A549 (cell line): ENCODE measurements at regions not wholly inside any gene's neighbourhood (a gene's known extent, or its start where the extent isn't known, plus 50 kb on each side); places are given as distances from the start of the nearest gene placed in this dataset.

Experiments
- ATAC-seq, 2 experiments: fragments of 200-7000 bp in 1 of 2; fragments of >200 bp in 1 of 2; cut with Nextera tagmentation in 1 of 2; cut with Tn5 transposase in 1 of 2; 3 replicates each; pipeline versions ENCODE4 v1.8.0 to v1.9.1; 2018 to 2020; ENCODE audit warnings: mild to moderate bottlenecking in 1 of 2, moderate library complexity in 1 of 2
- CTCF ChIA-PET: fragments of 300-600 bp; sonication (Branson Sonifier 250); formaldehyde crosslinking; extraction: SDS; loops from one replicate; lab custom pipeline; 2021; ENCODE audit warnings: antibody characterized with exemption, inconsistent platforms; lab: Yijun Ruan, JAX
- POLR2A ChIA-PET: fragments of 350-600 bp; formaldehyde crosslinking; extraction: SDS; loops from one replicate; lab custom pipeline; 2021; ENCODE audit warnings: antibody characterized with exemption, inconsistent platforms; lab: Yijun Ruan, JAX
- DNase-seq, 2 experiments: peaks; one replicate each; pipeline versions ENCODE4 v3.0.0 to v3.0.0-alpha.2; 2011 to 2016; ENCODE audit warnings: low read depth in 1 of 2, low spot score in 1 of 2
- FAIRE-seq: peaks from 2 replicates; lab custom pipeline; 2011; peaks lifted over from hg19 to GRCh38; lab: Jason Lieb, UNC
- H3K27ac ChIP-seq, 2 experiments: fragments of >200 bp; sonication (Bioruptor Twin); formaldehyde crosslinking; 3 replicates each; pipeline ENCODE4 v1.5.1; 2016 to 2017
- H3K4me1 ChIP-seq: fragments of >200 bp; sonication (Bioruptor Twin); formaldehyde crosslinking; 3 replicates; pipeline ENCODE4 v1.6.1; 2016
- H3K4me2 ChIP-seq: fragments of >200 bp; sonication (Bioruptor Twin); formaldehyde crosslinking; 3 replicates; pipeline ENCODE4 v1.6.1; 2016
- H3K4me3 ChIP-seq: fragments of >200 bp; sonication (Bioruptor Twin); formaldehyde crosslinking; 3 replicates; pipeline ENCODE4 v1.5.1; 2016
- H3K9me3 ChIP-seq: fragments of >200 bp; sonication (Bioruptor Twin); formaldehyde crosslinking; 3 replicates; pipeline ENCODE4 v1.6.1; 2016
- BHLHE40 ChIP-seq: IDR thresholded peaks from 2 replicates; pipeline ENCODE4 v1.6.1; 2012; ENCODE audit warnings: low read depth, low read length, inconsistent platforms
- CEBPB ChIP-seq, 2 experiments: fragments of >200 bp in 1 of 2; sonication (Bioruptor Twin) in 1 of 2; formaldehyde crosslinking in 1 of 2; IDR thresholded peaks; 2 replicates each; pipeline ENCODE4 v1.6.1; 2012 to 2016
- CHD4 ChIP-seq: fragments of 200-600 bp; sonication (generic); IDR thresholded peaks from 2 replicates; pipeline ENCODE4 v1.6.1; 2016; ENCODE audit warnings: antibody characterized with exemption, mild to moderate bottlenecking, borderline replicate concordance
- EHF ChIP-seq: fragments of 250-450 bp; sonication (Bioruptor Pico); IDR thresholded peaks from 2 replicates; pipeline ENCODE4 v1.5.0; 2020; ENCODE audit warnings: mild to moderate bottlenecking
- EHMT2 ChIP-seq: fragments of 200-600 bp; sonication (generic); IDR thresholded peaks from 2 replicates; pipeline ENCODE4 v1.6.1; 2016; ENCODE audit warnings: antibody characterized with exemption, low read depth, mild to moderate bottlenecking, moderate library complexity
- FOSB ChIP-seq: fragments of 250-450 bp; sonication (Bioruptor Pico); IDR thresholded peaks from 2 replicates; pipeline ENCODE4 v1.5.0; 2020; ENCODE audit warnings: mild to moderate bottlenecking, moderate library complexity
- FOXS1 ChIP-seq: fragments of 250-450 bp; sonication (Bioruptor Pico); IDR thresholded peaks from 2 replicates; pipeline ENCODE4 v1.5.0; 2020; ENCODE audit warnings: mild to moderate bottlenecking, moderate library complexity
- HDAC2 ChIP-seq: fragments of 200-600 bp; sonication (generic); IDR thresholded peaks from 2 replicates; pipeline ENCODE4 v1.6.1; 2016
- HEYL ChIP-seq: fragments of 250-450 bp; sonication (Bioruptor Pico); IDR thresholded peaks from 2 replicates; pipeline ENCODE4 v1.8.0; 2021; ENCODE audit warnings: mild to moderate bottlenecking, moderate library complexity
- HOXA7 ChIP-seq: fragments of 250-450 bp; sonication (Bioruptor Pico); IDR thresholded peaks from 2 replicates; pipeline ENCODE4 v1.5.0; 2020; ENCODE audit warnings: mild to moderate bottlenecking, moderate library complexity
- KDM1A ChIP-seq: fragments of 200-600 bp; sonication (generic); IDR thresholded peaks from 2 replicates; pipeline ENCODE4 v1.6.1; 2016; ENCODE audit warnings: low read depth, mild to moderate bottlenecking
- NPAS2 ChIP-seq: fragments of 250-450 bp; sonication (Bioruptor Pico); IDR thresholded peaks from 2 replicates; pipeline ENCODE4 v1.8.0; 2022; ENCODE audit warnings: mild to moderate bottlenecking, moderate library complexity, borderline replicate concordance
- NR3C1 ChIP-seq: fragments of >200 bp; sonication (Bioruptor Twin); formaldehyde crosslinking; IDR thresholded peaks from 3 replicates; pipeline ENCODE4 v1.6.1; 2017
- POLR2A ChIP-seq: IDR thresholded peaks from 2 replicates; pipeline ENCODE4 v1.6.1; 2012; ENCODE audit warnings: mild to moderate bottlenecking, low read length
- RARB ChIP-seq: fragments of 250-450 bp; sonication (Bioruptor Pico); IDR thresholded peaks from 2 replicates; pipeline ENCODE4 v1.8.0; 2021; ENCODE audit warnings: mild to moderate bottlenecking, moderate library complexity
- RCOR1 ChIP-seq: fragments of 150-350 bp; IDR thresholded peaks from 2 replicates; pipeline ENCODE4 v1.6.1; 2014; ENCODE audit warnings: antibody characterized with exemption, low read length, low read depth
- RFX5 ChIP-seq: fragments of 450-650 bp; IDR thresholded peaks from 2 replicates; pipeline ENCODE4 v1.7.1; 2014; ENCODE audit warnings: antibody characterized with exemption, mild to moderate bottlenecking, moderate library complexity
- RNF2 ChIP-seq: fragments of 200-600 bp; sonication (generic); IDR thresholded peaks from 2 replicates; pipeline ENCODE4 v1.6.1; 2016; ENCODE audit warnings: low read depth, mild to moderate bottlenecking, antibody characterized with exemption, moderate library complexity, borderline replicate concordance
- SMC3 ChIP-seq: fragments of >200 bp; sonication (Bioruptor Twin); formaldehyde crosslinking; IDR thresholded peaks from 3 replicates; pipeline ENCODE4 v1.6.1; 2018; ENCODE audit warnings: inconsistent platforms
- TP53 ChIP-seq: fragments of 250-450 bp; sonication (Bioruptor Pico); IDR thresholded peaks from 2 replicates; pipeline ENCODE4 v1.5.0; 2021; ENCODE audit warnings: mild to moderate bottlenecking, moderate library complexity
- ZC3H11A ChIP-seq: fragments of 450-650 bp; IDR thresholded peaks from 2 replicates; pipeline ENCODE4 v1.6.1; 2014; ENCODE audit warnings: antibody characterized with exemption, mild to moderate bottlenecking
- ZFP36 ChIP-seq: fragments of 450-650 bp; IDR thresholded peaks from 2 replicates; pipeline ENCODE4 v1.6.1; 2014; ENCODE audit warnings: borderline replicate concordance; ENCODE audit not compliant: partially characterized antibody
- ZNF302 ChIP-seq: fragments of 250-450 bp; sonication (Bioruptor Pico); IDR thresholded peaks from 2 replicates; pipeline ENCODE4 v1.9.0; 2021; ENCODE audit warnings: inconsistent platforms, mild to moderate bottlenecking, moderate library complexity
- WGBS: methylation state at CpG from one replicate; pipeline ENCODE4 v1.1.6; 2017; ENCODE audit errors: missing lambda C conversion rate; 5-methylcytosine and 5-hydroxymethylcytosine counted together
- TF ChIP-seq, protein P1 (sequence below): fragments of 250-450 bp; sonication (Bioruptor Pico); IDR thresholded peaks from 2 replicates; pipeline ENCODE4 v1.5.0; 2021; ENCODE audit warnings: mild to moderate bottlenecking, moderate library complexity, borderline replicate concordance
- TF ChIP-seq, protein P2 (sequence below): fragments of >200 bp; sonication (Bioruptor Twin); formaldehyde crosslinking; IDR thresholded peaks from 2 replicates; pipeline ENCODE4 v1.6.1; 2016
- TF ChIP-seq, protein P3 (sequence below): fragments of 250-450 bp; sonication (Bioruptor Pico); IDR thresholded peaks from 2 replicates; pipeline ENCODE4 v1.5.0; 2020; ENCODE audit warnings: low read depth, mild to moderate bottlenecking, moderate library complexity
- TF ChIP-seq, protein P4 (sequence below): fragments of 450-650 bp; IDR thresholded peaks from 2 replicates; pipeline ENCODE4 v1.6.1; 2014; ENCODE audit warnings: antibody characterized with exemption
- TF ChIP-seq, protein P5 (sequence below): fragments of 150-350 bp; IDR thresholded peaks from 2 replicates; pipeline ENCODE4 v1.6.1; 2014; ENCODE audit warnings: low read depth, mild to moderate bottlenecking, low read length
- TF ChIP-seq, protein P6 (sequence below): IDR thresholded peaks from 2 replicates; pipeline ENCODE4 v1.6.1; 2012; ENCODE audit warnings: low read depth, borderline replicate concordance

DNA sequence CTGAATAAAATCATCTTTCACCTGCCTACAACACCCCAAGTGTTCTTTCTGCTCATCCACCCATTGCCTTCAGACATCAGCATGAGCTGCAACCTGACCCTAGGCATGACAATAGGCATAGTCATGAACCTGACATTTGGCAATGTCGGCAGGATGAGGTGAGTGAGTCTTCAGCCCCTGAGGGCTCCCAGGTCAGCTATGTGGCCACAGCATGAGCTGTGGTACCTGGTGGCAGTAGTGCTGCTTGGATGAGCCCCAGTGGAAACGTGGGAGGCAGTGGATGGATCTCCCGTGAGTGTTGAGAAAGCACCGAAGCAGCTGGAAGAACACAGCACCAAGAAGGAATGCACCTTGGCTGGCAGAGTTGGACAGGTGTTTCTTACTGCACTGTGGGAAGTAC is 334.8 kb upstream of the FAR2 start:
- POLR2A ChIA-PET = no interaction called here
- no peak for FAIRE-seq
- WGBS = 40% methylated on average over 4 of the region's 4 CpGs
- Histone ChIP-seq H3K4me2 (no peak overlapping the region), H3K4me1 (no peaks in the 10 kb centered on the region), H3K9me3 (no peaks in the 10 kb centered on the region), H3K4me3 (no peak overlapping the region), H3K27ac (no peak overlapping the region)
- DNase-seq = no peak
- TF ChIP-seq, protein P1, sequence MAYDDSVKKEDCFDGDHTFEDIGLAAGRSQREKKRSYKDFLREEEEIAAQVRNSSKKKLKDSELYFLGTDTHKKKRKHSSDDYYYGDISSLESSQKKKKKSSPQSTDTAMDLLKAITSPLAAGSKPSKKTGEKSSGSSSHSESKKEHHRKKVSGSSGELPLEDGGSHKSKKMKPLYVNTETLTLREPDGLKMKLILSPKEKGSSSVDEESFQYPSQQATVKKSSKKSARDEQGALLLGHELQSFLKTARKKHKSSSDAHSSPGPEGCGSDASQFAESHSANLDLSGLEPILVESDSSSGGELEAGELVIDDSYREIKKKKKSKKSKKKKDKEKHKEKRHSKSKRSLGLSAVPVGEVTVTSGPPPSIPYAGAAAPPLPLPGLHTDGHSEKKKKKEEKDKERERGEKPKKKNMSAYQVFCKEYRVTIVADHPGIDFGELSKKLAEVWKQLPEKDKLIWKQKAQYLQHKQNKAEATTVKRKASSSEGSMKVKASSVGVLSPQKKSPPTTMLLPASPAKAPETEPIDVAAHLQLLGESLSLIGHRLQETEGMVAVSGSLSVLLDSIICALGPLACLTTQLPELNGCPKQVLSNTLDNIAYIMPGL (CRISPR knock-in tag) = no peak
- TF ChIP-seq ZNF302 (CRISPR knock-in tag) (no peak), SMC3 (no peak), NR3C1 (no peak), TP53 (CRISPR knock-in tag) (no peak), RARB (CRISPR knock-in tag) (no peak), RCOR1 (no peak), FOXS1 (no peak), KDM1A (no peak), BHLHE40 (no peak), CEBPB (IDR thresholded peaks at IDR 0.05) (no peak), FOSB (CRISPR knock-in tag) (no peak), ZC3H11A (no peak), NPAS2 (CRISPR knock-in tag) (no peak), ZFP36 (no peak)
- TF ChIP-seq, protein P2, sequence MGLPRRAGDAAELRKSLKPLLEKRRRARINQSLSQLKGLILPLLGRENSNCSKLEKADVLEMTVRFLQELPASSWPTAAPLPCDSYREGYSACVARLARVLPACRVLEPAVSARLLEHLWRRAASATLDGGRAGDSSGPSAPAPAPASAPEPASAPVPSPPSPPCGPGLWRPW = no peak
- no peak for ATAC-seq
- CTCF ChIA-PET = interaction anchor here (0.6 kb wide), 1 partner anchor 25 kb away, joined by 3 read pairs; no protein-coding TSS in a partner anchor

DNA sequence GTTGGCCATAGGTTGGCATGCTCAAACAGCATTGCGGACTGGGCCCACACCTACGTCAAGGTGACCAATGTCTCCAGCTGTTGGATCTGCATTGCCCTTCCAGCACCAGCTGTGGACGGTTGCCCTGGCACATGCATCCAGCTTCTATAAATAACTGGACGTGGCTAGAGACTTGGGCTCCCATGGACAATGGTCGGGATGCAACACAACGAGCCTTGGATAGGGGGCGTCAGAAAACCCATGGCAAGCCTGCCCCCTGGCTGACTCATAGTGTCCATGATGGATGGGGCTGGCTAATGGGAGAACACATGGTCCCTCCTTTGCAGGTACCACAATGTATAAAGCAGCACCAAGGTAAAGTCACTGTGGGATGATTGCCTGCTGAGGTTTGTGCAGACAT is 331.6 kb upstream of the FAR2 start:
- FAIRE-seq (no peak), ATAC-seq (no peak), DNase-seq (no peak)
- ChIA-PET CTCF (no interaction called here), POLR2A (no interaction called here)
- Histone ChIP-seq H3K4me3 (no peak overlapping the region), H3K4me1 (no peaks in the 10 kb centered on the region), H3K27ac (no peak overlapping the region), H3K9me3 (no peaks in the 10 kb centered on the region), H3K4me2 (no peak overlapping the region)
- WGBS = 55% methylated on average over 5 of the region's 7 CpGs
- no peak for TF ChIP-seq EHMT2
- TF ChIP-seq POLR2A = no peak
- TF ChIP-seq CHD4 = no peak
- no peak for TF ChIP-seq EHF (CRISPR knock-in tag)
- TF ChIP-seq HEYL (CRISPR knock-in tag) = no peak
- TF ChIP-seq, protein P3, sequence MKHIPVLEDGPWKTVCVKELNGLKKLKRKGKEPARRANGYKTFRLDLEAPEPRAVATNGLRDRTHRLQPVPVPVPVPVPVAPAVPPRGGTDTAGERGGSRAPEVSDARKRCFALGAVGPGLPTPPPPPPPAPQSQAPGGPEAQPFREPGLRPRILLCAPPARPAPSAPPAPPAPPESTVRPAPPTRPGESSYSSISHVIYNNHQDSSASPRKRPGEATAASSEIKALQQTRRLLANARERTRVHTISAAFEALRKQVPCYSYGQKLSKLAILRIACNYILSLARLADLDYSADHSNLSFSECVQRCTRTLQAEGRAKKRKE (CRISPR knock-in tag) = no peak
- TF ChIP-seq TP53 (CRISPR knock-in tag) = no peak
- no peak for TF ChIP-seq FOSB (CRISPR knock-in tag)
- TF ChIP-seq, protein P4, sequence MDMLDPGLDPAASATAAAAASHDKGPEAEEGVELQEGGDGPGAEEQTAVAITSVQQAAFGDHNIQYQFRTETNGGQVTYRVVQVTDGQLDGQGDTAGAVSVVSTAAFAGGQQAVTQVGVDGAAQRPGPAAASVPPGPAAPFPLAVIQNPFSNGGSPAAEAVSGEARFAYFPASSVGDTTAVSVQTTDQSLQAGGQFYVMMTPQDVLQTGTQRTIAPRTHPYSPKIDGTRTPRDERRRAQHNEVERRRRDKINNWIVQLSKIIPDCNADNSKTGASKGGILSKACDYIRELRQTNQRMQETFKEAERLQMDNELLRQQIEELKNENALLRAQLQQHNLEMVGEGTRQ = no peak
- TF ChIP-seq, protein P5, sequence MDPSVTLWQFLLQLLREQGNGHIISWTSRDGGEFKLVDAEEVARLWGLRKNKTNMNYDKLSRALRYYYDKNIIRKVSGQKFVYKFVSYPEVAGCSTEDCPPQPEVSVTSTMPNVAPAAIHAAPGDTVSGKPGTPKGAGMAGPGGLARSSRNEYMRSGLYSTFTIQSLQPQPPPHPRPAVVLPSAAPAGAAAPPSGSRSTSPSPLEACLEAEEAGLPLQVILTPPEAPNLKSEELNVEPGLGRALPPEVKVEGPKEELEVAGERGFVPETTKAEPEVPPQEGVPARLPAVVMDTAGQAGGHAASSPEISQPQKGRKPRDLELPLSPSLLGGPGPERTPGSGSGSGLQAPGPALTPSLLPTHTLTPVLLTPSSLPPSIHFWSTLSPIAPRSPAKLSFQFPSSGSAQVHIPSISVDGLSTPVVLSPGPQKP = no peak
- TF ChIP-seq, protein P6, sequence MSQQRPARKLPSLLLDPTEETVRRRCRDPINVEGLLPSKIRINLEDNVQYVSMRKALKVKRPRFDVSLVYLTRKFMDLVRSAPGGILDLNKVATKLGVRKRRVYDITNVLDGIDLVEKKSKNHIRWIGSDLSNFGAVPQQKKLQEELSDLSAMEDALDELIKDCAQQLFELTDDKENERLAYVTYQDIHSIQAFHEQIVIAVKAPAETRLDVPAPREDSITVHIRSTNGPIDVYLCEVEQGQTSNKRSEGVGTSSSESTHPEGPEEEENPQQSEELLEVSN = no peak
- TF ChIP-seq HOXA7 (CRISPR knock-in tag) = no peak
- TF ChIP-seq RNF2 = no peak
- TF ChIP-seq HDAC2 = no peak
- no peak for TF ChIP-seq RFX5
- no peak for TF ChIP-seq RCOR1
